Peyer's patch (tissue), 4 donors: ENCODE measurements at regions not wholly inside any gene's neighbourhood (a gene's known extent, or its start where the extent isn't known, plus 50 kb on each side); places are given as distances from the start of the nearest gene placed in this dataset.

Source experiments
- DNase-seq, 3 donors: peaks; one replicate each; pipeline ENCODE4 v3.0.0-alpha.2; 2017 to 2019
- H3K27ac ChIP-seq, 4 donors: fragments of 200-600 bp; sonication (generic); one replicate each; pipeline ENCODE4 v1.5.1; 2016 to 2019
- H3K27me3 ChIP-seq, 2 donors: fragments of 200-600 bp; sonication (generic); one replicate each; pipeline ENCODE4 v1.5.1; 2019
- H3K36me3 ChIP-seq, 3 donors: fragments of 200-600 bp; sonication (generic); one replicate each; pipeline ENCODE4 v1.5.1; 2016 to 2019
- H3K4me1 ChIP-seq, 4 donors: fragments of 200-600 bp; sonication (generic); one replicate each; pipeline ENCODE4 v1.5.1; 2016 to 2019
- H3K4me3 ChIP-seq, 4 donors: fragments of 200-600 bp; sonication (generic); 1 replicate in 3 of 4; 2 replicates in 1 of 4; pipeline ENCODE4 v1.5.1; 2016 to 2019; ENCODE audit warnings: mild to moderate bottlenecking in 1 of 4
- H3K9me3 ChIP-seq, 4 donors: fragments of 200-600 bp; sonication (generic); one replicate each; pipeline ENCODE4 v1.5.1; 2016 to 2019; ENCODE audit warnings: mild to moderate bottlenecking in 1 of 4
- POLR2A ChIP-seq, 2 donors: fragments of 450-650 bp; IDR thresholded peaks; one replicate each; pipeline ENCODE4 v1.5.1; 2017; ENCODE audit warnings: antibody characterized with exemption in 2 of 2, mild to moderate bottlenecking in 2 of 2, moderate library complexity in 2 of 2
- TF ChIP-seq, protein P1 (sequence below), 6 experiments: fragments of 450-650 bp in 4 of 6; fragments of 200-600 bp in 2 of 6; sonication (generic) in 1 of 6; IDR thresholded peaks; one replicate each; pipeline ENCODE4 v1.5.1; 2017 to 2019; ENCODE audit warnings: antibody characterized with exemption in 6 of 6, mild to moderate bottlenecking in 3 of 6, moderate library complexity in 1 of 6

- Histone ChIP-seq H3K4me1 (no peaks in the 10 kb centered on the region), H3K4me3 (no peak overlapping the region), H3K27me3 (no peaks in the 10 kb centered on the region), H3K36me3 (no peaks in the 10 kb centered on the region), H3K9me3 (no peaks in the 10 kb centered on the region), H3K27ac (no peak overlapping the region)
- TF ChIP-seq, protein P1, sequence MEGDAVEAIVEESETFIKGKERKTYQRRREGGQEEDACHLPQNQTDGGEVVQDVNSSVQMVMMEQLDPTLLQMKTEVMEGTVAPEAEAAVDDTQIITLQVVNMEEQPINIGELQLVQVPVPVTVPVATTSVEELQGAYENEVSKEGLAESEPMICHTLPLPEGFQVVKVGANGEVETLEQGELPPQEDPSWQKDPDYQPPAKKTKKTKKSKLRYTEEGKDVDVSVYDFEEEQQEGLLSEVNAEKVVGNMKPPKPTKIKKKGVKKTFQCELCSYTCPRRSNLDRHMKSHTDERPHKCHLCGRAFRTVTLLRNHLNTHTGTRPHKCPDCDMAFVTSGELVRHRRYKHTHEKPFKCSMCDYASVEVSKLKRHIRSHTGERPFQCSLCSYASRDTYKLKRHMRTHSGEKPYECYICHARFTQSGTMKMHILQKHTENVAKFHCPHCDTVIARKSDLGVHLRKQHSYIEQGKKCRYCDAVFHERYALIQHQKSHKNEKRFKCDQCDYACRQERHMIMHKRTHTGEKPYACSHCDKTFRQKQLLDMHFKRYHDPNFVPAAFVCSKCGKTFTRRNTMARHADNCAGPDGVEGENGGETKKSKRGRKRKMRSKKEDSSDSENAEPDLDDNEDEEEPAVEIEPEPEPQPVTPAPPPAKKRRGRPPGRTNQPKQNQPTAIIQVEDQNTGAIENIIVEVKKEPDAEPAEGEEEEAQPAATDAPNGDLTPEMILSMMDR (IDR thresholded peaks at IDR 0.05) = no peak
- no peak for TF ChIP-seq POLR2A (IDR thresholded peaks at IDR 0.05)
- no peak for DNase-seq
Measured at GRCh38 chr13:62635161-62635560, 1219.5 kb upstream of the PCDH20 start.

- Histone ChIP-seq H3K36me3 (no peaks in the 10 kb centered on the region), H3K9me3 (no peaks in the 10 kb centered on the region), H3K4me1 (no peaks in the 10 kb centered on the region), H3K27ac (no peak overlapping the region), H3K4me3 (no peak overlapping the region), H3K27me3 (no peaks in the 10 kb centered on the region)
- TF ChIP-seq POLR2A (IDR thresholded peaks at IDR 0.05) = no peak
- TF ChIP-seq, protein P1 (IDR thresholded peaks at IDR 0.05) = no peak
- no peak for DNase-seq
Measured at GRCh38 chr13:62633448-62633847, 1217.8 kb upstream of the PCDH20 start.

- H3K4me3 ChIP-seq = no peak overlapping the region
- no peaks in the 10 kb centered on the region for H3K36me3 ChIP-seq
- H3K27ac ChIP-seq = no peak overlapping the region
- DNase-seq = no peak
- peaks cover 0 to 5% (median 0%) of the 10 kb centered on the region in 4 donors for H3K9me3 ChIP-seq
- no peaks in the 10 kb centered on the region for H3K4me1 ChIP-seq
- TF ChIP-seq, protein P1 (IDR thresholded peaks at IDR 0.05) = no peak
- TF ChIP-seq POLR2A (IDR thresholded peaks at IDR 0.05) = no peak
- H3K27me3 ChIP-seq = no peaks in the 10 kb centered on the region
Measured at GRCh38 chr13:62631619-62632018, 1216.0 kb upstream of the PCDH20 start.

DNA sequence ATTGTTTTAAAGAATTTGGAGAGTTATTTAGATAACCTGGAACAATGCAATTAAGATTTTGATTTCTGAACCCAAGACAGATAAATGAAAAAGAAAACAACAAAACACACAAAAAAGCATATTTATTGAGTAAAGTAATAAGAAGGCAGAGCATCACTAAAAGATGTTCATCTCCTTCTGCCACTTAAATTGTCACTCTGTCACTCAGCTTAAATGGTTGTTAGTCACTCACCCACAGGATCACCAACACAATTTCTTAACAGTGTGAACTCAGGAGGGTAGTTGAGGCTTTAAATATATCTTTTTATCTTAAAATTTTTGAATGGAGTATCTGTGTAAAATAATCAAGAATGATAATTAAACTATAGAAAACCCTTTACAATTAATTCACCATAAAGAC is 1215.5 kb upstream of the PCDH20 start:
- DNase-seq = no peak
- Histone ChIP-seq H3K9me3 (peaks cover 0 to 5% (median 0%) of the 10 kb centered on the region in 4 donors), H3K36me3 (no peaks in the 10 kb centered on the region), H3K27ac (no peak overlapping the region), H3K4me1 (no peaks in the 10 kb centered on the region), H3K27me3 (no peaks in the 10 kb centered on the region), H3K4me3 (no peak overlapping the region)
- TF ChIP-seq, protein P1 (IDR thresholded peaks at IDR 0.05) = no peak
- TF ChIP-seq POLR2A (IDR thresholded peaks at IDR 0.05) = no peak

DNA sequence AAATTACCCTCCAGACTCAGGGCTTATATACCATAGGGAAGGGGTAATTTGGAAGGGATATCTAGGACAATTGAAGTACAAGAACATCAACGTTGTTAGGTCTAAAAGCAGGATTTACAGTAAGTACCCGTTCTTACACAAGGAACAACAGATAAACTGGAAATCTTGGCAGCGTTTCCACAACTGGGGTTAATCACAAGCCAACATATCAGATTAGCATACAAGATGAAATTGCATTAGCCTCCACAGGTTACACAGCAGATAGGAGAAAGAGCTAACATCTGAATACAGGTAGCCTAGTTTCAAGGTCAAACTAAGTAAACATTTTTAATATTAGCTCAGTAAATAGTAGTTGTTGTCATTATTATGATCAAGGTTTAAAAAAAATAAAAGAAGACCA is 1214.0 kb upstream of the PCDH20 start:
- H3K27ac ChIP-seq = no peak overlapping the region
- DNase-seq = no peak
- H3K9me3 ChIP-seq = peaks cover 0 to 5% (median 0%) of the 10 kb centered on the region in 4 donors
- TF ChIP-seq, protein P1 (IDR thresholded peaks at IDR 0.05) = no peak
- TF ChIP-seq POLR2A (IDR thresholded peaks at IDR 0.05) = no peak
- no peaks in the 10 kb centered on the region for H3K4me1 ChIP-seq
- no peaks in the 10 kb centered on the region for H3K36me3 ChIP-seq
- no peaks in the 10 kb centered on the region for H3K27me3 ChIP-seq
- H3K4me3 ChIP-seq = no peak overlapping the region

DNA sequence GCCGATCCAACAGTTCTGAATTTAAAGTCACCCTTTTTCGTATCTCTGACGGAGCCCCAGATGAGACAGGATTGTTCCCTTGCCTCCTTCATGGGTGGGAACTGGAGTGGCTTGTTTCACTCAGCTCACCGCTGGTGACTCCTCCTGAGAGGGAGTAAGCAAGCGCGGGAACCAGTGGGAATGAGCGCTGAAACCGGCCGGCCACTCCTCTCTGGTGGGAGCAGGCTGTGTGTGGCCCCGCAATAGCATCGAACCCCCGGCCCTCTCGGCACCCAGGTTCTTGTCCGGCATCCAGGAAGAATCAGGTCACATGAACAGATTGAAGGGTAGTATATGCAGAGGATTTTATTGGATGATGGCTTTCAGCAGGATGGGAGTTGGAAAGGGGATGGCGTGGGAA is 1211.6 kb upstream of the PCDH20 start:
- Histone ChIP-seq H3K9me3 (peaks cover 0 to 5% (median 0%) of the 10 kb centered on the region in 4 donors), H3K27ac (no peak overlapping the region), H3K4me3 (no peak overlapping the region), H3K27me3 (no peaks in the 10 kb centered on the region), H3K4me1 (no peaks in the 10 kb centered on the region), H3K36me3 (no peaks in the 10 kb centered on the region)
- TF ChIP-seq POLR2A (IDR thresholded peaks at IDR 0.05) = no peak
- TF ChIP-seq, protein P1 (IDR thresholded peaks at IDR 0.05) = no peak
- no peak for DNase-seq
